ENCODE measurements at regions not wholly inside any gene's neighbourhood (a gene's known extent, or its start where the extent isn't known, plus 50 kb on each side); places are given as distances from the start of the nearest gene placed in this dataset.

GRCh38 chr7:131893631-131894340 is 337.4 kb upstream of the PODXL start:
- Histone ChIP-seq H3K9ac (ENCODE audit: low read length) (no peak overlapping the region), H3K36me3 (ENCODE audit: control insufficient read depth, low read depth, low read length) (no peaks in the 10 kb centered on the region), H3K4me1 (ENCODE audit: control insufficient read depth, low read depth, low read length) (peaks cover 25% of the 10 kb centered on the region), H3K27me3 (ENCODE audit: control insufficient read depth, insufficient read depth, low read length) (no peaks in the 10 kb centered on the region), H3K27ac (ENCODE audit: low read length) (no peak overlapping the region), H3K4me3 (ENCODE audit: low read length) (no peak overlapping the region), H3K9me3 (ENCODE audit: control insufficient read depth, low read depth, low read length) (no peaks in the 10 kb centered on the region)

- peaks cover 4% of the 10 kb centered on the region for H3K9me3 ChIP-seq (ENCODE audit: control insufficient read depth, low read depth, low read length)
- H3K4me3 ChIP-seq (ENCODE audit: low read length) = no peak overlapping the region
- H3K27me3 ChIP-seq (ENCODE audit: control insufficient read depth, insufficient read depth, low read length) = no peaks in the 10 kb centered on the region
- H3K36me3 ChIP-seq (ENCODE audit: control insufficient read depth, low read depth, low read length) = no peaks in the 10 kb centered on the region
- no peak overlapping the region for H3K9ac ChIP-seq (ENCODE audit: low read length)
- peaks cover 1% of the 10 kb centered on the region for H3K4me1 ChIP-seq (ENCODE audit: control insufficient read depth, low read depth, low read length)
- H3K27ac ChIP-seq (ENCODE audit: low read length) = no peak overlapping the region
These were observed 333.7 kb upstream of the PODXL start for GRCh38 chr7:131890176-131890575.

GRCh38 chr7:131889572-131890150 is 333.2 kb upstream of the PODXL start:
- no peaks in the 10 kb centered on the region for H3K27me3 ChIP-seq (ENCODE audit: control insufficient read depth, insufficient read depth, low read length)
- no peak overlapping the region for H3K9ac ChIP-seq (ENCODE audit: low read length)
- no peaks in the 10 kb centered on the region for H3K4me1 ChIP-seq (ENCODE audit: control insufficient read depth, low read depth, low read length)
- H3K9me3 ChIP-seq (ENCODE audit: control insufficient read depth, low read depth, low read length) = peaks cover 4% of the 10 kb centered on the region
- no peaks in the 10 kb centered on the region for H3K36me3 ChIP-seq (ENCODE audit: control insufficient read depth, low read depth, low read length)
- H3K4me3 ChIP-seq (ENCODE audit: low read length) = no peak overlapping the region
- H3K27ac ChIP-seq (ENCODE audit: low read length) = no peak overlapping the region

- H3K27ac ChIP-seq (ENCODE audit: low read length) = no peak overlapping the region
- no peaks in the 10 kb centered on the region for H3K4me1 ChIP-seq (ENCODE audit: control insufficient read depth, low read depth, low read length)
- no peak overlapping the region for H3K4me3 ChIP-seq (ENCODE audit: low read length)
- no peaks in the 10 kb centered on the region for H3K27me3 ChIP-seq (ENCODE audit: control insufficient read depth, insufficient read depth, low read length)
- H3K36me3 ChIP-seq (ENCODE audit: control insufficient read depth, low read depth, low read length) = no peaks in the 10 kb centered on the region
- no peak overlapping the region for H3K9ac ChIP-seq (ENCODE audit: low read length)
- H3K9me3 ChIP-seq (ENCODE audit: control insufficient read depth, low read depth, low read length) = peaks cover 4% of the 10 kb centered on the region
These were observed 327.3 kb upstream of the PODXL start for GRCh38 chr7:131883769-131884168.

- Histone ChIP-seq H3K9ac (ENCODE audit: low read length) (no peak overlapping the region), H3K9me3 (ENCODE audit: control insufficient read depth, low read depth, low read length) (peaks cover 4% of the 10 kb centered on the region), H3K27me3 (ENCODE audit: control insufficient read depth, insufficient read depth, low read length) (no peaks in the 10 kb centered on the region), H3K36me3 (ENCODE audit: control insufficient read depth, low read depth, low read length) (no peaks in the 10 kb centered on the region), H3K27ac (ENCODE audit: low read length) (no peak overlapping the region), H3K4me3 (ENCODE audit: low read length) (no peak overlapping the region), H3K4me1 (ENCODE audit: control insufficient read depth, low read depth, low read length) (no peaks in the 10 kb centered on the region)
These were observed 326.8 kb upstream of the PODXL start for GRCh38 chr7:131883196-131883595.

- no peaks in the 10 kb centered on the region for H3K27me3 ChIP-seq (ENCODE audit: control insufficient read depth, insufficient read depth, low read length)
- H3K9me3 ChIP-seq (ENCODE audit: control insufficient read depth, low read depth, low read length) = peaks cover 4% of the 10 kb centered on the region
- no peak overlapping the region for H3K9ac ChIP-seq (ENCODE audit: low read length)
- no peaks in the 10 kb centered on the region for H3K4me1 ChIP-seq (ENCODE audit: control insufficient read depth, low read depth, low read length)
- no peak overlapping the region for H3K4me3 ChIP-seq (ENCODE audit: low read length)
- no peaks in the 10 kb centered on the region for H3K36me3 ChIP-seq (ENCODE audit: control insufficient read depth, low read depth, low read length)
- H3K27ac ChIP-seq (ENCODE audit: low read length) = no peak overlapping the region
These were observed 325.9 kb upstream of the PODXL start for GRCh38 chr7:131882321-131882720.

- H3K27ac ChIP-seq (ENCODE audit: low read length) = no peak overlapping the region
- H3K9me3 ChIP-seq (ENCODE audit: control insufficient read depth, low read depth, low read length) = no peaks in the 10 kb centered on the region
- H3K4me3 ChIP-seq (ENCODE audit: low read length) = no peak overlapping the region
- H3K27me3 ChIP-seq (ENCODE audit: control insufficient read depth, insufficient read depth, low read length) = no peaks in the 10 kb centered on the region
- H3K36me3 ChIP-seq (ENCODE audit: control insufficient read depth, low read depth, low read length) = no peaks in the 10 kb centered on the region
- H3K9ac ChIP-seq (ENCODE audit: low read length) = no peak overlapping the region
- no peaks in the 10 kb centered on the region for H3K4me1 ChIP-seq (ENCODE audit: control insufficient read depth, low read depth, low read length)
These were observed 323.6 kb upstream of the PODXL start for GRCh38 chr7:131880078-131880477.

- Histone ChIP-seq H3K4me1 (ENCODE audit: control insufficient read depth, low read depth, low read length) (no peaks in the 10 kb centered on the region), H3K27ac (ENCODE audit: low read length) (no peak overlapping the region), H3K36me3 (ENCODE audit: control insufficient read depth, low read depth, low read length) (no peaks in the 10 kb centered on the region), H3K27me3 (ENCODE audit: control insufficient read depth, insufficient read depth, low read length) (no peaks in the 10 kb centered on the region), H3K9ac (ENCODE audit: low read length) (no peak overlapping the region), H3K4me3 (ENCODE audit: low read length) (no peak overlapping the region), H3K9me3 (ENCODE audit: control insufficient read depth, low read depth, low read length) (no peaks in the 10 kb centered on the region)
These were observed 323.0 kb upstream of the PODXL start for GRCh38 chr7:131879424-131879823.

GRCh38 chr7:131878777-131879176 is 322.3 kb upstream of the PODXL start:
- Histone ChIP-seq H3K4me1 (ENCODE audit: control insufficient read depth, low read depth, low read length) (no peaks in the 10 kb centered on the region), H3K9me3 (ENCODE audit: control insufficient read depth, low read depth, low read length) (no peaks in the 10 kb centered on the region), H3K4me3 (ENCODE audit: low read length) (no peak overlapping the region), H3K36me3 (ENCODE audit: control insufficient read depth, low read depth, low read length) (no peaks in the 10 kb centered on the region), H3K27ac (ENCODE audit: low read length) (no peak overlapping the region), H3K9ac (ENCODE audit: low read length) (no peak overlapping the region), H3K27me3 (ENCODE audit: control insufficient read depth, insufficient read depth, low read length) (no peaks in the 10 kb centered on the region)

GRCh38 chr7:131873581-131873980 is 317.2 kb upstream of the PODXL start:
- Histone ChIP-seq H3K4me3 (ENCODE audit: low read length) (no peak overlapping the region), H3K9ac (ENCODE audit: low read length) (no peak overlapping the region), H3K27ac (ENCODE audit: low read length) (no peak overlapping the region), H3K27me3 (ENCODE audit: control insufficient read depth, insufficient read depth, low read length) (no peaks in the 10 kb centered on the region), H3K4me1 (ENCODE audit: control insufficient read depth, low read depth, low read length) (no peaks in the 10 kb centered on the region), H3K9me3 (ENCODE audit: control insufficient read depth, low read depth, low read length) (no peaks in the 10 kb centered on the region), H3K36me3 (ENCODE audit: control insufficient read depth, low read depth, low read length) (no peaks in the 10 kb centered on the region)

- H3K27ac ChIP-seq (ENCODE audit: low read length) = no peak overlapping the region
These were observed 313.6 kb upstream of the PODXL start for GRCh38 chr7:131869986-131870385.

GRCh38 chr7:131869169-131869844 is 312.9 kb upstream of the PODXL start:
- Histone ChIP-seq H3K27me3 (ENCODE audit: control insufficient read depth, insufficient read depth, low read length) (no peaks in the 10 kb centered on the region), H3K36me3 (ENCODE audit: control insufficient read depth, low read depth, low read length) (no peaks in the 10 kb centered on the region), H3K9ac (ENCODE audit: low read length) (no peak overlapping the region), H3K4me3 (ENCODE audit: low read length) (no peak overlapping the region), H3K4me1 (ENCODE audit: control insufficient read depth, low read depth, low read length) (no peaks in the 10 kb centered on the region), H3K27ac (ENCODE audit: low read length) (no peak overlapping the region), H3K9me3 (ENCODE audit: control insufficient read depth, low read depth, low read length) (no peaks in the 10 kb centered on the region)

More at GRCh38 chr7:131869986-131870385, 313.6 kb upstream of the PODXL start:
- Histone ChIP-seq H3K9ac (ENCODE audit: low read length) (no peak overlapping the region), H3K4me3 (ENCODE audit: low read length) (no peak overlapping the region), H3K9me3 (ENCODE audit: control insufficient read depth, low read depth, low read length) (no peaks in the 10 kb centered on the region), H3K27me3 (ENCODE audit: control insufficient read depth, insufficient read depth, low read length) (no peaks in the 10 kb centered on the region), H3K4me1 (ENCODE audit: control insufficient read depth, low read depth, low read length) (no peaks in the 10 kb centered on the region), H3K36me3 (ENCODE audit: control insufficient read depth, low read depth, low read length) (no peaks in the 10 kb centered on the region)
